ENCODE measurements at regions not wholly inside any gene's neighbourhood (a gene's known extent, or its start where the extent isn't known, plus 50 kb on each side); places are given as distances from the start of the nearest gene placed in this dataset.
"Not testable (repeated sequence)": the region's sequence is repeated elsewhere in the genome, so short reads cannot be mapped to it uniquely, and the experiment has no call there.

- H3K4me1 Mint-ChIP-seq, result peaks cover 12% of the 10 kb centered on the region
- H3K36me3 Mint-ChIP-seq, result no peaks in the 10 kb centered on the region
- no peak overlapping the region for H3K27ac Mint-ChIP-seq
- ATAC-seq (no peak), DNase-seq (ENCODE audit: low spot score in 2 of 2) (no peak)
- H3K4me3 Mint-ChIP-seq, result no peak overlapping the region
- H3K9me3 Mint-ChIP-seq, result no peaks in the 10 kb centered on the region
These were observed 76.8 kb upstream of the ANKRD1 start for GRCh38 chr10:90997670-90998069.

GRCh38 chr10:90998733-90999511 is 78.0 kb upstream of the ANKRD1 start:
- peaks cover 2% of the 10 kb centered on the region for H3K4me1 Mint-ChIP-seq
- no peaks in the 10 kb centered on the region for H3K36me3 Mint-ChIP-seq
- no peaks in the 10 kb centered on the region for H3K9me3 Mint-ChIP-seq
- H3K4me3 Mint-ChIP-seq, result no peak overlapping the region
- no peak overlapping the region for H3K27ac Mint-ChIP-seq
- no peak for DNase-seq (ENCODE audit: low spot score in 2 of 2)
- no peak for ATAC-seq

GRCh38 chr10:90999512-91000172 is 78.8 kb upstream of the ANKRD1 start:
- no peak for DNase-seq (ENCODE audit: low spot score in 2 of 2)
- H3K4me1 Mint-ChIP-seq, result no peaks in the 10 kb centered on the region
- H3K4me3 Mint-ChIP-seq, result no peak overlapping the region
- no peak for ATAC-seq
- H3K9me3 Mint-ChIP-seq, result no peaks in the 10 kb centered on the region
- no peaks in the 10 kb centered on the region for H3K36me3 Mint-ChIP-seq
- no peak overlapping the region for H3K27ac Mint-ChIP-seq

- Mint-ChIP-seq H3K4me1 (peaks cover 5% of the 10 kb centered on the region), H3K36me3 (no peaks in the 10 kb centered on the region), H3K4me3 (no peak overlapping the region), H3K27ac (no peak overlapping the region), H3K9me3 (no peaks in the 10 kb centered on the region)
- ATAC-seq, result no peak
- no peak for DNase-seq (ENCODE audit: low spot score in 2 of 2)
These were observed 79.6 kb upstream of the ANKRD1 start for GRCh38 chr10:91000470-91000869.

- no peak overlapping the region for H3K4me3 Mint-ChIP-seq
- ATAC-seq (no peak), DNase-seq (ENCODE audit: low spot score in 2 of 2) (no peak)
- no peaks in the 10 kb centered on the region for H3K9me3 Mint-ChIP-seq
- H3K27ac Mint-ChIP-seq, result no peak overlapping the region
- H3K4me1 Mint-ChIP-seq, result peaks cover 8% of the 10 kb centered on the region
- no peaks in the 10 kb centered on the region for H3K36me3 Mint-ChIP-seq
These were observed 80.1 kb upstream of the ANKRD1 start for GRCh38 chr10:91000985-91001384.

GRCh38 chr10:91002656-91003055 is 81.8 kb upstream of the ANKRD1 start:
- Mint-ChIP-seq H3K27ac (peak overlapping the region; percentile 17), H3K4me1 (peaks cover 25% of the 10 kb centered on the region)
- no peak for DNase-seq (ENCODE audit: low spot score in 2 of 2)

GRCh38 chr10:91003379-91003778 is 82.5 kb upstream of the ANKRD1 start:
- ATAC-seq; H3K4me3 Mint-ChIP-seq; H3K9me3 Mint-ChIP-seq; H3K36me3 Mint-ChIP-seq; DNase-seq (ENCODE audit: low spot score in 2 of 2): not testable (repeated sequence)
- Mint-ChIP-seq H3K4me1 (peaks cover 29% of the 10 kb centered on the region), H3K27ac (peak overlapping the region; percentile 17)

More at GRCh38 chr10:91002656-91003055, 81.8 kb upstream of the ANKRD1 start:
- Mint-ChIP-seq H3K4me3 (no peak overlapping the region), H3K36me3 (no peaks in the 10 kb centered on the region), H3K9me3 (no peaks in the 10 kb centered on the region)
- no peak for ATAC-seq

- peaks cover 45% of the 10 kb centered on the region for H3K4me1 Mint-ChIP-seq
- peak overlapping the region; percentile 65 for H3K27ac Mint-ChIP-seq
- not testable (repeated sequence) for ATAC-seq; H3K36me3 Mint-ChIP-seq; H3K9me3 Mint-ChIP-seq; DNase-seq (ENCODE audit: low spot score in 2 of 2)
- peak overlapping the region; percentile 7 for H3K4me3 Mint-ChIP-seq
These were observed 84.4 kb upstream of the ANKRD1 start for GRCh38 chr10:91005276-91005675.

GRCh38 chr10:91006001-91006751 is 85.3 kb upstream of the ANKRD1 start:
- ATAC-seq (peak; percentile 77), DNase-seq (ENCODE audit: low spot score in 2 of 2) (peak; percentile 76 to 84)
- Mint-ChIP-seq H3K4me3 (peak overlapping the region; percentile 20), H3K4me1 (peaks cover 45% of the 10 kb centered on the region), H3K36me3 (no peaks in the 10 kb centered on the region), H3K27ac (peak overlapping the region; percentile 34), H3K9me3 (no peaks in the 10 kb centered on the region)

GRCh38 chr10:91006752-91007346 is 86.0 kb upstream of the ANKRD1 start:
- ATAC-seq (peak; percentile 90), DNase-seq (ENCODE audit: low spot score in 2 of 2) (no peak)
- H3K4me3 Mint-ChIP-seq, result peak overlapping the region; percentile 20
- H3K27ac Mint-ChIP-seq, result peak overlapping the region; percentile 34
- H3K9me3 Mint-ChIP-seq, result no peaks in the 10 kb centered on the region
- H3K36me3 Mint-ChIP-seq, result no peaks in the 10 kb centered on the region
- peaks cover 46% of the 10 kb centered on the region for H3K4me1 Mint-ChIP-seq

- H3K27ac Mint-ChIP-seq, result no peak overlapping the region
- DNase-seq (ENCODE audit: low spot score in 2 of 2), result no peak
- H3K4me1 Mint-ChIP-seq, result peaks cover 54% of the 10 kb centered on the region
- H3K9me3 Mint-ChIP-seq, result no peaks in the 10 kb centered on the region
- H3K36me3 Mint-ChIP-seq, result no peaks in the 10 kb centered on the region
- H3K4me3 Mint-ChIP-seq, result peak overlapping the region; percentile 20
- ATAC-seq, result peak; percentile 29
These were observed 86.8 kb upstream of the ANKRD1 start for GRCh38 chr10:91007655-91008054.

GRCh38 chr10:91009121-91009520 is 88.2 kb upstream of the ANKRD1 start:
- Mint-ChIP-seq H3K27ac (no peak overlapping the region), H3K4me1 (peaks cover 54% of the 10 kb centered on the region), H3K36me3 (no peaks in the 10 kb centered on the region), H3K4me3 (no peak overlapping the region), H3K9me3 (no peaks in the 10 kb centered on the region)
- no peak for ATAC-seq
- no peak for DNase-seq (ENCODE audit: low spot score in 2 of 2)

- Mint-ChIP-seq H3K36me3 (no peaks in the 10 kb centered on the region), H3K27ac (no peak overlapping the region), H3K9me3 (no peaks in the 10 kb centered on the region), H3K4me1 (peaks cover 46% of the 10 kb centered on the region), H3K4me3 (no peak overlapping the region)
- ATAC-seq (peak; percentile 31), DNase-seq (ENCODE audit: low spot score in 2 of 2) (no peak)
These were observed 90.1 kb upstream of the ANKRD1 start for GRCh38 chr10:91010952-91011351.

GRCh38 chr10:91012502-91012901 is 91.6 kb upstream of the ANKRD1 start:
- DNase-seq (ENCODE audit: low spot score in 2 of 2), result no peak
- Mint-ChIP-seq H3K4me1 (peaks cover 31% of the 10 kb centered on the region), H3K36me3 (no peaks in the 10 kb centered on the region), H3K9me3 (no peaks in the 10 kb centered on the region), H3K4me3 (no peak overlapping the region), H3K27ac (no peak overlapping the region)
- ATAC-seq, result peak; percentile 75

GRCh38 chr10:91013985-91014384 is 93.1 kb upstream of the ANKRD1 start:
- no peak overlapping the region for H3K27ac Mint-ChIP-seq
- DNase-seq (ENCODE audit: low spot score in 2 of 2) (no peak), ATAC-seq (no peak)
- H3K4me1 Mint-ChIP-seq, result peaks cover 19% of the 10 kb centered on the region
- no peaks in the 10 kb centered on the region for H3K36me3 Mint-ChIP-seq
- H3K9me3 Mint-ChIP-seq, result no peaks in the 10 kb centered on the region
- no peak overlapping the region for H3K4me3 Mint-ChIP-seq

Data from stimulated activated effector memory CD8-positive, alpha-beta T cell treated with anti-CD3 and anti-CD28 coated beads, Interleukin-12 subunit alpha, Interleukin-12 subunit beta, amount 100 ng/mL, for 72 hours (primary cell).